ENCODE measurements at regions not wholly inside any gene's neighbourhood (a gene's known extent, or its start where the extent isn't known, plus 50 kb on each side); places are given as distances from the start of the nearest gene placed in this dataset.

DNA sequence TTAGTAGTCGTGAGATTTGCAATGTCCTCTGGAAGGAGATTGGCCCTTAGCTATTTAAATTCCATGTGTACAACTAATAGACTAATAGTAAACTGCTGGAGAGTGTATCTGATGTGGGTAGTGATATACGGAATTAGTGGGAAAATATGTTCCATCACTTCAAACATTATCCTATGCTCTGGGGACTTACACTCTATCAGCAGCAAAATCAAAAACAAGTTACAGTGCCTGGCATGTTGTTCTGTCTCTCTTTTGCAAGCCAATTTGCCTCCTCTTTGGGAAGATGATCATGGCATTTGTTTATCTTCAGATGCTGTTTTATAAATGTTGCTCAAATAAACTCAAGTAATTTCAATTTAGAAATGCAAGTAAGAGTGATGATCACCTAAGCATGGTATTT lies 311.9 kb upstream of the ACO1 start:
- H3K36me3 Mint-ChIP-seq (ENCODE audit: insufficient read depth in 1 of 3, low read depth in 3 of 3) = peaks cover 2 to 12% (median 3%) of the 10 kb centered on the region in 3 experiments; a peak in 4 of 7 replicates
- Histone ChIP-seq H3T11ph (ENCODE audit: low read length) (no peak overlapping the region), H3K4me2 (ENCODE audit: insufficient read depth, insufficient read length, low read length) (no peak overlapping the region), H2BK15ac (ENCODE audit: low read depth, low read length) (no peak overlapping the region), H2BK20ac (ENCODE audit: low read depth, low read length, poor library complexity, severe bottlenecking) (no peak overlapping the region), H2BK5ac (ENCODE audit: insufficient read length, low read length) (no peak overlapping the region), H4K5ac (ENCODE audit: insufficient read length, low read depth, low read length) (no peak overlapping the region), H3K27me3 (ENCODE audit: insufficient read depth, low read length) (no peaks in the 10 kb centered on the region), H4K8ac (replicated peaks; ENCODE audit: insufficient read length, low read depth, low read length) (no peak overlapping the region), H3K56ac (ENCODE audit: insufficient read length, low read depth, low read length) (no peak overlapping the region), H3K4me1 (ENCODE audit: insufficient read depth, low read length) (no peaks in the 10 kb centered on the region), H2BK12ac (ENCODE audit: insufficient read length, low read depth, low read length) (no peak overlapping the region), H3K27ac (ENCODE audit: insufficient read length, low read depth, low read length) (no peak overlapping the region), H2BK120ac (ENCODE audit: low read depth, low read length, poor library complexity, severe bottlenecking) (no peak overlapping the region), H3K4ac (ENCODE audit: low read depth, low read length) (no peak overlapping the region), H3K18ac (ENCODE audit: insufficient read length, low read depth, low read length) (no peak overlapping the region), H4K91ac (ENCODE audit: insufficient read length, low read depth, low read length) (no peak overlapping the region), H4K20me1 (ENCODE audit: control insufficient read depth, insufficient read depth, insufficient read length) (no peaks in the 10 kb centered on the region), H2AFZ (ENCODE audit: low read length) (no peak overlapping the region), H3K79me2 (ENCODE audit: insufficient read depth, low read length) (no peaks in the 10 kb centered on the region), H2AK5ac (ENCODE audit: insufficient read length, low read length) (no peak overlapping the region), H3K14ac (ENCODE audit: insufficient read depth, low read length) (no peak overlapping the region), H3K23me2 (ENCODE audit: insufficient read length, low read depth, low read length, poor library complexity, severe bottlenecking) (no peaks in the 10 kb centered on the region), H3K9ac (ENCODE audit: extremely low read depth, insufficient read length, low read length) (no peak overlapping the region), H3K79me1 (ENCODE audit: insufficient read depth, low read depth, low read length, poor library complexity, severe bottlenecking) (no peaks in the 10 kb centered on the region), H3K23ac (ENCODE audit: insufficient read length, low read depth, low read length) (no peak overlapping the region), H3K9me3 (ENCODE audit: control insufficient read depth, low read depth, low read length) (no peaks in the 10 kb centered on the region)
- H3K4me1 Mint-ChIP-seq = no peaks in the 10 kb centered on the region
- H3K27me3 Mint-ChIP-seq (ENCODE audit: low read depth) = no peaks in the 10 kb centered on the region
- TF ChIP-seq, protein P1, sequence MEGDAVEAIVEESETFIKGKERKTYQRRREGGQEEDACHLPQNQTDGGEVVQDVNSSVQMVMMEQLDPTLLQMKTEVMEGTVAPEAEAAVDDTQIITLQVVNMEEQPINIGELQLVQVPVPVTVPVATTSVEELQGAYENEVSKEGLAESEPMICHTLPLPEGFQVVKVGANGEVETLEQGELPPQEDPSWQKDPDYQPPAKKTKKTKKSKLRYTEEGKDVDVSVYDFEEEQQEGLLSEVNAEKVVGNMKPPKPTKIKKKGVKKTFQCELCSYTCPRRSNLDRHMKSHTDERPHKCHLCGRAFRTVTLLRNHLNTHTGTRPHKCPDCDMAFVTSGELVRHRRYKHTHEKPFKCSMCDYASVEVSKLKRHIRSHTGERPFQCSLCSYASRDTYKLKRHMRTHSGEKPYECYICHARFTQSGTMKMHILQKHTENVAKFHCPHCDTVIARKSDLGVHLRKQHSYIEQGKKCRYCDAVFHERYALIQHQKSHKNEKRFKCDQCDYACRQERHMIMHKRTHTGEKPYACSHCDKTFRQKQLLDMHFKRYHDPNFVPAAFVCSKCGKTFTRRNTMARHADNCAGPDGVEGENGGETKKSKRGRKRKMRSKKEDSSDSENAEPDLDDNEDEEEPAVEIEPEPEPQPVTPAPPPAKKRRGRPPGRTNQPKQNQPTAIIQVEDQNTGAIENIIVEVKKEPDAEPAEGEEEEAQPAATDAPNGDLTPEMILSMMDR (conservative IDR thresholded peaks at IDR 0.05) = no peak
- no peak for DNase-seq
- peaks cover 10 to 12% of the 10 kb centered on the region in 2 experiments for H3K9me3 Mint-ChIP-seq
- H3K4me3 Mint-ChIP-seq = no peak overlapping the region
- no peak overlapping the region for H3K27ac Mint-ChIP-seq
- no CpG with 5 or more reads among the region's 2 CpGs for WGBS (ENCODE audit: extremely low coverage, insufficient read length, low lambda C conversion rate)

Measured in H9 (cell line).